HG03469 (cell line): ENCODE measurements at regions not wholly inside any gene's neighbourhood (a gene's known extent, or its start where the extent isn't known, plus 50 kb on each side); places are given as distances from the start of the nearest gene placed in this dataset.

Experiments used
- ATAC-seq: cut with Tn5 transposase; IDR thresholded peaks from one replicate; pipeline ENCODE4 v1.9.1; 2021; ENCODE audit warnings: mild to moderate bottlenecking, moderate library complexity, moderate number of reproducible peaks; ENCODE audit not compliant: unreplicated experiment

GRCh38 chr17:34182036-34182803, 72.9 kb upstream of the CCL2 start:
- no peak for ATAC-seq

- no peak for ATAC-seq
Observed at GRCh38 chr17:34195987-34196386, 59.1 kb upstream of the CCL2 start.

DNA sequence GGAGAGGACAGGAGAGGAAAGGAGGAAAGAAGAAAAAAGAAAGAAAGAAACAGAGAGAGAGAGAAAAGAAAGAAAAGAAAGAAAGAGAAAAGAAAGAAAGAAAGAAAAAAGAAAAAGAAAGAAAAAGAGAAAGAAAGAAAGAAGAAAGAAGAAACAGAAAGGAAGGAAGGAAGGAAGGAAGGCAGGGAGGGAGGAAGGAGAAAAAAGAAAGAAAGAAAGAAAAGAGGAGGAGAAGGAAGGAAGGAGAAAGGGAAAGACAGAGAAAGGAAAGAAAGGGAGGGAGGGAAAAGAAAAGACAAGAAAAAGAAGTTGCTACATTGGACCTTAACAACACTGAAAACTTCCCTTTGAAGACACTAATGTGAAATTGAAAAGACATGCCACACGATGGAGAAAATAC, 56.6 kb upstream of the CCL2 start:
- no peak for ATAC-seq

- no peak for ATAC-seq
Observed at GRCh38 chr17:34199454-34199853, 55.6 kb upstream of the CCL2 start.

- no peak for ATAC-seq
Observed at GRCh38 chr17:34199932-34200534, 55.1 kb upstream of the CCL2 start.

- no peak for ATAC-seq
Observed at GRCh38 chr17:34201225-34201624, 53.9 kb upstream of the CCL2 start.

DNA sequence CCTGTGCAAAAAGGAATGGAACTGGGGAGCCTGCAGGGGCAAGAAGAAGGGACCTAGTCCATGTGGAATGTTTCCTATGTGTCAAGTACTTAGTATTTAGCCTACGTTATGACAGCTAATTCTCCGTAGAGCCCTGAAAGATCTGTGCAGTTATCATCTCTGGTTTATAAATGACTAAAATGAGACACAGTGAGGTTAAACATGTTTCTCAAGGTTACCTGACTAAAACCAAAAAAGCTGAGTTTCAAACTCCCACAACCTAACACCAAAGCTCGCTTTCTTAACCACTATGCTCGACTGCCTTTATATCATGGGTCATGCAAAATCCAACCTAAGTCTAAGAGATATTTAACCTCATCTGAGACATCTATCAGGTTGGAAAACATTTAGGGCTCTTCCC, 53.3 kb upstream of the CCL2 start:
- no peak for ATAC-seq

DNA sequence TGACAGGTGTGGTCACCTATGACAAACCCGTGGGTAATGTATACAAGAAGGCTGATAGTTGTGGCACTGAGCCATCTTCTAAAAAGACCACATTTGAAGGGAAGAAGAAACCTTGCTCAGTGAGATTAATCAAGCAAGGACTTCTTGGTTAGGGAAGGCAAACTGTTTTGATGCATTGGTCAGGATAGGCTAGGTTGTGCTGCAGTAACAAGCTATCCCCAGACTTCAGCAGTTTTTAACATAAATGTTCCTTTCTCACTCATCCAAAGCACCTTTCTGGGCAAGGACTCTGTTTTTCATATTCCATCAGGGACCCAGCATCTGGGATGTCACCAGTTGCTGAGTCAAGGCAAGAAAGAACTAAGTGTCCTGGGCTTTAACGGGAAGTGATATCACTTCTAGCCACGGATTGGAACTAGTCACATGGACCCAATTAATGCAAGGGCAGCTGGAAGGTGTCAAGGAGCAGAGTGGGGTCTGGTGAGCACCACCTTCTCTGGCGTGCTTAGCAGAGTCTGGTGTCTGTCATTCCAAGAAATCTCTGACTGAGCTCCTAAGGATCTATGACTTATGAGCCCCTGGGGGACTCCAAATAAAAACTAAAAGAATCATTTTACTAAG, 52.0 kb upstream of the CCL2 start:
- no peak for ATAC-seq

DNA sequence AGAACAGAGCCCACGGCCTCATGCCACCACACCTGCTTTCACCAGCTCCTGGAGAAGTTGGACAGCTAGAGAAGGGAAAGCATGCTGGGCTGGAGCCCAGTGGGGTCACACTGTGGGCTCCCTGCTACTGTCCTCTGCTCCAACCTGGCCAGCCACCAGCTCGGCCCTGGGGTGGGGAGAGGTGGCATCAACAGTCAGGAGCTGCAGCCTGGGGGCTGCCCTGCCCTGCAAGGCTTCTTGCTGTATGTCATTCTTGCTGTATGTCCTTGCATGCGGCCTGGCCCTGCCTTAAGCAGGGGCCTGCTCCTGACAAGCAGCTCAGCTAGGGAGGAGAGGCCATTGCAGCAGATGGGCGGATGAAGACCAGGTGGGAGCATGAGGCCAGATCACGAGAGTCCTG, 50.7 kb upstream of the CCL2 start:
- no peak for ATAC-seq
